RWPE2 (cell line): ENCODE measurements at regions not wholly inside any gene's neighbourhood (a gene's known extent, or its start where the extent isn't known, plus 50 kb on each side); places are given as distances from the start of the nearest gene placed in this dataset.
A peak's percentile ranks its signal among the peaks of the same experiment; 100 is the strongest.
"Not testable (repeated sequence)": the region's sequence is repeated elsewhere in the genome, so short reads cannot be mapped to it uniquely, and the experiment has no call there.

ENCODE experiments used
- ATAC-seq: fragments of 200-7000 bp; cut with Tn5 transposase; 3 replicates; pipeline ENCODE4 v1.9.1; 2021; ENCODE audit warnings: low read depth
- DNase-seq: peaks from one replicate; pipeline ENCODE4 v3.0.0-alpha.2; 2020; ENCODE audit warnings: low spot score
- H3K27ac ChIP-seq: fragments of 450-650 bp; 2 replicates; pipeline ENCODE4 v1.5.1; 2017; ENCODE audit warnings: mild to moderate bottlenecking; ENCODE audit not compliant: poor library complexity, severe bottlenecking
- H3K27me3 ChIP-seq: fragments of 250-450 bp; sonication (Bioruptor Pico); 2 replicates; pipeline ENCODE4 v1.5.1; 2021; ENCODE audit warnings: mild to moderate bottlenecking, moderate library complexity; ENCODE audit not compliant: insufficient read depth, poor library complexity, severe bottlenecking
- H3K36me3 ChIP-seq: fragments of 250-450 bp; sonication (Bioruptor Pico); 2 replicates; pipeline ENCODE4 v1.5.1; 2020; ENCODE audit warnings: low read depth, mild to moderate bottlenecking, moderate library complexity
- H3K4me1 ChIP-seq: fragments of 250-450 bp; sonication (Bioruptor Pico); 2 replicates; pipeline ENCODE4 v1.5.1; 2021; ENCODE audit warnings: mild to moderate bottlenecking, moderate library complexity; ENCODE audit not compliant: insufficient read depth, poor library complexity, severe bottlenecking
- H3K4me3 ChIP-seq: fragments of 250-450 bp; sonication (Bioruptor Pico); 2 replicates; pipeline ENCODE4 v1.5.1; 2021; ENCODE audit warnings: mild to moderate bottlenecking, moderate library complexity; ENCODE audit not compliant: severe bottlenecking
- H3K9me3 ChIP-seq: fragments of 250-450 bp; sonication (Bioruptor Pico); 2 replicates; pipeline ENCODE4 v1.5.1; 2021; ENCODE audit warnings: mild to moderate bottlenecking, moderate library complexity; ENCODE audit not compliant: severe bottlenecking
- CTCF ChIP-seq: fragments of 450-650 bp; IDR thresholded peaks from one replicate; pipeline ENCODE4 v1.5.1; 2017; ENCODE audit warnings: mild to moderate bottlenecking, moderate library complexity; ENCODE audit not compliant: poor library complexity, severe bottlenecking

GRCh38 chr9:29068461-29068860 is 1495.2 kb upstream of the C9orf72 start:
- Histone ChIP-seq H3K27ac (no peak overlapping the region), H3K9me3 (no peaks in the 10 kb centered on the region), H3K4me1 (no peaks in the 10 kb centered on the region), H3K27me3 (no peaks in the 10 kb centered on the region), H3K36me3 (no peaks in the 10 kb centered on the region), H3K4me3 (no peak overlapping the region)
- DNase-seq (no peak), ATAC-seq (no peak)
- TF ChIP-seq CTCF = no peak

- Histone ChIP-seq H3K9me3 (no peaks in the 10 kb centered on the region), H3K27me3 (no peaks in the 10 kb centered on the region), H3K4me3 (no peak overlapping the region), H3K27ac (no peak overlapping the region), H3K4me1 (no peaks in the 10 kb centered on the region), H3K36me3 (no peaks in the 10 kb centered on the region)
- DNase-seq (no peak), ATAC-seq (0 out of 3 replicates have a peak, but pooled peaks have one; percentile 19)
- TF ChIP-seq CTCF = no peak
Measured at GRCh38 chr9:29069376-29069775, 1496.1 kb upstream of the C9orf72 start.

GRCh38 chr9:29078063-29078666 is 1504.9 kb upstream of the C9orf72 start:
- Histone ChIP-seq H3K36me3 (no peaks in the 10 kb centered on the region), H3K27ac (peak overlapping the region; percentile 68), H3K9me3 (no peaks in the 10 kb centered on the region), H3K4me1 (peaks cover 21% of the 10 kb centered on the region), H3K4me3 (no peak overlapping the region), H3K27me3 (no peaks in the 10 kb centered on the region)
- peak; percentile 95 for ATAC-seq
- no peak for TF ChIP-seq CTCF
- no peak for DNase-seq

- Histone ChIP-seq H3K4me1 (no peaks in the 10 kb centered on the region), H3K27me3 (no peaks in the 10 kb centered on the region), H3K36me3 (no peaks in the 10 kb centered on the region), H3K4me3 (no peak overlapping the region), H3K27ac (no peak overlapping the region), H3K9me3 (no peaks in the 10 kb centered on the region)
- TF ChIP-seq CTCF = no peak
- DNase-seq (no peak), ATAC-seq (no peak)
Measured at GRCh38 chr9:29100762-29101161, 1527.5 kb upstream of the C9orf72 start.

GRCh38 chr9:29104166-29104565 is 1530.9 kb upstream of the C9orf72 start:
- H3K36me3 ChIP-seq, H3K27me3 ChIP-seq, H3K27ac ChIP-seq, H3K4me1 ChIP-seq, H3K9me3 ChIP-seq, ATAC-seq, DNase-seq, H3K4me3 ChIP-seq: not testable (repeated sequence)
